Hematopoietic multipotent progenitor cell treated with erythropoietin and hydrocortisone succinate and interleukin-3 and kit ligand, for 15 days (in vitro differentiated cells): ENCODE measurements at regions not wholly inside any gene's neighbourhood (a gene's known extent, or its start where the extent isn't known, plus 50 kb on each side); places are given as distances from the start of the nearest gene placed in this dataset.
"Not testable (repeated sequence)": the region's sequence is repeated elsewhere in the genome, so short reads cannot be mapped to it uniquely, and the experiment has no call there.

Experiments
- DNase-seq: peaks from one replicate; pipeline ENCODE4 v3.0.0-alpha.2; 2015; ENCODE audit warnings: low spot score

- no peak for DNase-seq
Observed at GRCh38 chr10:6984971-6985370, 404.9 kb upstream of the PRKCQ start.

GRCh38 chr10:6984016-6984415 is 403.9 kb upstream of the PRKCQ start:
- DNase-seq = not testable (repeated sequence)

- no peak for DNase-seq
Observed at GRCh38 chr10:6980353-6980752, 400.3 kb upstream of the PRKCQ start.

- DNase-seq = no peak
Observed at GRCh38 chr10:6979371-6979770, 399.3 kb upstream of the PRKCQ start.

GRCh38 chr10:6978187-6978627 is 398.1 kb upstream of the PRKCQ start:
- DNase-seq = no peak

GRCh38 chr10:6977398-6978186 is 397.5 kb upstream of the PRKCQ start:
- DNase-seq = no peak

GRCh38 chr10:6973899-6974298 is 393.8 kb upstream of the PRKCQ start:
- DNase-seq = no peak

GRCh38 chr10:6972226-6972625 is 392.1 kb upstream of the PRKCQ start:
- no peak for DNase-seq

GRCh38 chr10:6969659-6970058 is 389.6 kb upstream of the PRKCQ start:
- no peak for DNase-seq

GRCh38 chr10:6964543-6964942 is 384.5 kb upstream of the PRKCQ start:
- no peak for DNase-seq

- DNase-seq = no peak
Observed at GRCh38 chr10:6962576-6962975, 382.5 kb upstream of the PRKCQ start.

GRCh38 chr10:6958711-6959110 is 378.6 kb upstream of the PRKCQ start:
- DNase-seq = no peak

- no peak for DNase-seq
Observed at GRCh38 chr10:6958254-6958653, 378.2 kb upstream of the PRKCQ start.

- DNase-seq = no peak
Observed at GRCh38 chr10:6957851-6958250, 377.8 kb upstream of the PRKCQ start.

- DNase-seq = no peak
Observed at GRCh38 chr10:6956562-6956961, 376.5 kb upstream of the PRKCQ start.

- DNase-seq = no peak
Observed at GRCh38 chr10:6953271-6953801, 373.3 kb upstream of the PRKCQ start.

GRCh38 chr10:6951732-6952131 is 371.7 kb upstream of the PRKCQ start:
- DNase-seq = no peak

- DNase-seq = no peak
Observed at GRCh38 chr10:6950133-6950532, 370.1 kb upstream of the PRKCQ start.

GRCh38 chr10:6944436-6944835 is 364.4 kb upstream of the PRKCQ start:
- no peak for DNase-seq

- no peak for DNase-seq
Observed at GRCh38 chr10:6938384-6938783, 358.3 kb upstream of the PRKCQ start.

- DNase-seq = no peak
Observed at GRCh38 chr10:6936931-6937330, 356.9 kb upstream of the PRKCQ start.

- DNase-seq = no peak
Observed at GRCh38 chr10:6929148-6929830, 349.2 kb upstream of the PRKCQ start.

- DNase-seq = no peak
Observed at GRCh38 chr10:6928586-6928985, 348.5 kb upstream of the PRKCQ start.
